Fibroblast of peridontal ligament (primary cell): ENCODE measurements at regions not wholly inside any gene's neighbourhood (a gene's known extent, or its start where the extent isn't known, plus 50 kb on each side); places are given as distances from the start of the nearest gene placed in this dataset.
"Not testable (repeated sequence)": the region's sequence is repeated elsewhere in the genome, so short reads cannot be mapped to it uniquely, and the experiment has no call there.

Source experiments
- DNase-seq: peaks from one replicate; pipeline ENCODE4 v3.0.0-alpha.2; 2010; ENCODE audit errors: extremely low read depth

- DNase-seq = peak; percentile 5
These were observed 50.7 kb upstream of the DIAPH3 start for GRCh38 chr13:60214213-60215055.

GRCh38 chr13:60220072-60220471 lies 56.3 kb upstream of the DIAPH3 start:
- DNase-seq = no peak

GRCh38 chr13:60221581-60221980 lies 57.9 kb upstream of the DIAPH3 start:
- DNase-seq = no peak

- peak; percentile 43 for DNase-seq
These were observed 62.8 kb upstream of the DIAPH3 start for GRCh38 chr13:60226507-60226906.

- no peak for DNase-seq
These were observed 63.4 kb upstream of the DIAPH3 start for GRCh38 chr13:60227158-60227557.

- DNase-seq = no peak
These were observed 66.1 kb upstream of the DIAPH3 start for GRCh38 chr13:60229708-60230272.

- DNase-seq = peak; percentile 10
These were observed 66.9 kb upstream of the DIAPH3 start for GRCh38 chr13:60230593-60230992.

- DNase-seq = no peak
These were observed 78.4 kb upstream of the DIAPH3 start for GRCh38 chr13:60242043-60242595.

GRCh38 chr13:60244381-60244780 lies 80.7 kb upstream of the DIAPH3 start:
- DNase-seq = no peak

GRCh38 chr13:60251419-60251818 lies 87.7 kb upstream of the DIAPH3 start:
- not testable (repeated sequence) for DNase-seq

GRCh38 chr13:60258349-60258748 lies 94.6 kb upstream of the DIAPH3 start:
- DNase-seq = no peak

GRCh38 chr13:60260440-60260839 lies 96.7 kb upstream of the DIAPH3 start:
- no peak for DNase-seq

GRCh38 chr13:60261432-60262351 lies 98.0 kb upstream of the DIAPH3 start:
- DNase-seq = no peak

- no peak for DNase-seq
These were observed 101.8 kb upstream of the DIAPH3 start for GRCh38 chr13:60265566-60265965.

GRCh38 chr13:60267498-60268202 lies 103.9 kb upstream of the DIAPH3 start:
- DNase-seq = no peak

- DNase-seq = no peak
These were observed 104.5 kb upstream of the DIAPH3 start for GRCh38 chr13:60268203-60268555.

- DNase-seq = no peak
These were observed 110.3 kb upstream of the DIAPH3 start for GRCh38 chr13:60273971-60274527.

GRCh38 chr13:60274655-60275054 lies 110.9 kb upstream of the DIAPH3 start:
- no peak for DNase-seq

- DNase-seq = no peak
These were observed 111.5 kb upstream of the DIAPH3 start for GRCh38 chr13:60275208-60275607.

- not testable (repeated sequence) for DNase-seq
These were observed 116.5 kb upstream of the TDRD3 start for GRCh38 chr13:60280524-60280923.

- DNase-seq = peak; percentile 2
These were observed 114.8 kb upstream of the TDRD3 start for GRCh38 chr13:60282186-60282585.
